Sigmoid colon (tissue), 6 donors: ENCODE measurements at regions not wholly inside any gene's neighbourhood (a gene's known extent, or its start where the extent isn't known, plus 50 kb on each side); places are given as distances from the start of the nearest gene placed in this dataset.

ENCODE experiments used
- DNase-seq: peaks from one replicate; pipeline ENCODE4 v3.0.0-alpha.2; 2019
- H3K27ac ChIP-seq, 4 donors: fragments of 200-600 bp; sonication (generic); one replicate each; pipeline ENCODE4 v1.5.1; 2016 to 2019; ENCODE audit warnings: mild to moderate bottlenecking in 1 of 4
- H3K27me3 ChIP-seq, 3 donors: fragments of 200-600 bp; sonication (generic); one replicate each; pipeline ENCODE4 v1.5.1; 2019; ENCODE audit warnings: mild to moderate bottlenecking in 1 of 3
- H3K36me3 ChIP-seq, 4 donors: fragments of 200-600 bp; sonication (generic); one replicate each; pipeline ENCODE4 v1.5.1; 2016 to 2019
- H3K4me1 ChIP-seq, 4 donors: fragments of 200-600 bp; sonication (generic); one replicate each; pipeline ENCODE4 v1.5.1; 2017 to 2019
- H3K4me3 ChIP-seq, 4 donors: fragments of 200-600 bp; sonication (generic); one replicate each; pipeline ENCODE4 v1.5.1; 2017 to 2019; ENCODE audit warnings: mild to moderate bottlenecking in 2 of 4, moderate library complexity in 1 of 4
- H3K9me3 ChIP-seq, 4 donors: fragments of 200-600 bp in 3 of 4; sonication (generic) in 3 of 4; one replicate each; pipeline versions ENCODE4 v1.5.1 to v1.6.1; 2013 to 2019
- EP300 ChIP-seq, 4 donors: sonication (generic); formaldehyde crosslinking; IDR thresholded peaks; one replicate each; pipeline ENCODE4 v1.6.1; 2017; ENCODE audit warnings: antibody characterized with exemption in 4 of 4
- POLR2A ChIP-seq, 2 donors: fragments of 450-650 bp; IDR thresholded peaks; one replicate each; pipeline ENCODE4 v1.6.1; 2016; ENCODE audit warnings: antibody characterized with exemption in 2 of 2, mild to moderate bottlenecking in 2 of 2, moderate library complexity in 2 of 2
- POLR2AphosphoS5 ChIP-seq, 4 donors: sonication (generic); formaldehyde crosslinking; IDR thresholded peaks; one replicate each; pipeline ENCODE4 v1.6.1; 2017; ENCODE audit warnings: antibody characterized with exemption in 4 of 4
- WGBS, 2 donors: extraction: QIAGEN DNeasy Blood & Tissue Kit; methylation state at CpG; one replicate each; pipeline ENCODE4 v1.1.7; 2013; 5-methylcytosine and 5-hydroxymethylcytosine counted together
- intact Hi-C: fragments of 100-400 bp; cut with DNase I; formaldehyde crosslinking; loops from one replicate; pipeline ENCODE4 v1.15.1; 2023
- TF ChIP-seq, protein P1 (sequence below), 4 experiments: fragments of 450-650 bp in 3 of 4; fragments of 200-600 bp in 1 of 4; IDR thresholded peaks; one replicate each; pipeline ENCODE4 v1.5.1; 2016 to 2019; ENCODE audit warnings: antibody characterized with exemption in 4 of 4, mild to moderate bottlenecking in 3 of 4, moderate library complexity in 2 of 4
- donor health status: healthy with polysubstance abuse.
- donor health status: healthy.

DNA sequence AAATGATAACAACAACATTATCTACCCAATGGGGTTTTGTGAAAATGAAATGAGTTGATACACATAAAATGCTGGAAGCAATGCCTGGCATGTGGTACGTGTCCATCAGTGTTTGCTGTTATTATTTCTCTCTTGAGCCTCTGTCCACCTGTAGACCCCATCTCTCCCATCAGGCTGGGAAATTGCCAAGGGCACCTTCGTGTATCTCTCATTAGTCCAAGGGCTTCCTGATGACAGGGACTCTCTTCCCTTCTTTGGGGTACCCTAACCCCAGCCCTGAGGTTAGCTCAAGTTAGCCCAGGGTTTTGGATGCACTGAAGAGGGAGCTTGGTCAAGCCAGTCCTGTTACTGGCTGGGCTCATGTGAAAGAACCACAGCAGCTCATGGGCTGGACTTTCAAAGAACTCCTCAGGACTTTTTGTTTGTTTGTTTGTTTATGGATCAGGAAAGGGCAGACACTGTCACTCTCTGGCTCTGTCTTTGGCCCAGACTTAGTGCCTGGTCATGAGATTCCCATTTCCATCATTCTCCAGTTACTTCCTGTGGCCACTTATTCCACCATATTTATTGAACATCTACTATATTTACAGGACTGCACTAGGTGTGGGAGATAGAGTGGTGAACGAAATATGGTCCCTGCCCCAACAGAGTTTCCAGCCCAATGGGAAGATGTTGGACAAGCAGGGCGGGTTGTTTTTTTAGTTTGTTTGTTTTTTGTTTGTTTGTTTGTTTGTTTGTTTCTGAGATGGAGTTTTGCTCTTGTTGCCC lies 57.4 kb downstream of the NAV1 start:
- DNase-seq = peak; percentile 51
- TF ChIP-seq POLR2A (IDR thresholded peaks at IDR 0.05) (no peak), POLR2AphosphoS5 (IDR thresholded peaks at IDR 0.05) (no peak), EP300 (IDR thresholded peaks at IDR 0.05) (no peak)
- TF ChIP-seq, protein P1, sequence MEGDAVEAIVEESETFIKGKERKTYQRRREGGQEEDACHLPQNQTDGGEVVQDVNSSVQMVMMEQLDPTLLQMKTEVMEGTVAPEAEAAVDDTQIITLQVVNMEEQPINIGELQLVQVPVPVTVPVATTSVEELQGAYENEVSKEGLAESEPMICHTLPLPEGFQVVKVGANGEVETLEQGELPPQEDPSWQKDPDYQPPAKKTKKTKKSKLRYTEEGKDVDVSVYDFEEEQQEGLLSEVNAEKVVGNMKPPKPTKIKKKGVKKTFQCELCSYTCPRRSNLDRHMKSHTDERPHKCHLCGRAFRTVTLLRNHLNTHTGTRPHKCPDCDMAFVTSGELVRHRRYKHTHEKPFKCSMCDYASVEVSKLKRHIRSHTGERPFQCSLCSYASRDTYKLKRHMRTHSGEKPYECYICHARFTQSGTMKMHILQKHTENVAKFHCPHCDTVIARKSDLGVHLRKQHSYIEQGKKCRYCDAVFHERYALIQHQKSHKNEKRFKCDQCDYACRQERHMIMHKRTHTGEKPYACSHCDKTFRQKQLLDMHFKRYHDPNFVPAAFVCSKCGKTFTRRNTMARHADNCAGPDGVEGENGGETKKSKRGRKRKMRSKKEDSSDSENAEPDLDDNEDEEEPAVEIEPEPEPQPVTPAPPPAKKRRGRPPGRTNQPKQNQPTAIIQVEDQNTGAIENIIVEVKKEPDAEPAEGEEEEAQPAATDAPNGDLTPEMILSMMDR (IDR thresholded peaks at IDR 0.05) = no peak
- H3K36me3 ChIP-seq = no peaks in the 10 kb centered on the region
- peaks cover 0 to 61% (median 50%) of the 10 kb centered on the region in 4 donors for H3K4me1 ChIP-seq
- intact Hi-C loops = no loop called here
- H3K27me3 ChIP-seq = no peaks in the 10 kb centered on the region
- H3K9me3 ChIP-seq = no peaks in the 10 kb centered on the region
- H3K4me3 ChIP-seq = no peak overlapping the region
- WGBS, 2 donors = 87 to 90% methylated on average over 4 of the region's 4 CpGs
- no peak overlapping the region for H3K27ac ChIP-seq

DNA sequence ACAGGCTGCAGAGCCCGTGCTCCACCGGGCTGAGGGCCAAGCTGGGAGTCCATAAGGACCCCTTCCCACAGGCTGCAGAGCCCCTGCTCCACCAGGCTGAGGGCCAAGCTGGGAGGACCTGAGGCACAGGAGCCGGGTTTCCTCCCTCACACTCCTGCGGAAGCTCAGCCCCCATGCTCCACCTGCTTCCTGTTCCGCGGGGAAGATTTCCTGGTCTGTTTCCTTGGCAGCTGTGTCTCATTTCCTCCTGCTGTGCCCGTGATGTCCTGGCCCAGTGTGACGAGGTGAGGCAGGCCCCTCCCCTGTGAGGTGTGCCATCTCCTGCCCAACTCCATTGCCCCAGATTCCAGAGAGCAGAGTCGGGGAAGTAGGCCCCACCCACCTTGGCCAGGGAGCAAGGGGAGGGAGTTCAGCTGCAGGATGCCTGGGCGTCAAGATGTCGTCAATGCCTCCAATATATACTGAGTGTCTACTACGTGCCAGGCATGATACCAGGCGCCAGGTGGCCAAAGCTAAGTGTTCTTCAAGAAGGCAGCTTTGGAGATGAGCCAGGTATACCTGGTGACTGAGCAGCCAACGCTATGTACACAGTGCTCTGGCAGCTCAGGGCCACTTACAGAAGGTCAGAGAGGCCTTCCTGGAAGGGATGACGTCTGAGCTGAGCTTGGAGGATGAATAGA lies 58.8 kb downstream of the NAV1 start:
- intact Hi-C loops = no loop called here
- H3K27me3 ChIP-seq = no peaks in the 10 kb centered on the region
- TF ChIP-seq POLR2A (IDR thresholded peaks at IDR 0.05) = no peak
- TF ChIP-seq POLR2AphosphoS5 (IDR thresholded peaks at IDR 0.05) = no peak
- TF ChIP-seq, protein P1 (IDR thresholded peaks at IDR 0.05) = no peak
- no peak for TF ChIP-seq EP300 (IDR thresholded peaks at IDR 0.05)
- H3K9me3 ChIP-seq = no peaks in the 10 kb centered on the region
- peaks cover 0 to 55% (median 48%) of the 10 kb centered on the region in 4 donors for H3K4me1 ChIP-seq
- H3K4me3 ChIP-seq = no peak overlapping the region
- peak overlapping the region in 1 of 4 donors; percentile 2 for H3K27ac ChIP-seq
- 19 to 50% methylated on average over 15 of the region's 15 CpGs for WGBS, 2 donors
- peak; percentile 71 for DNase-seq
- H3K36me3 ChIP-seq = no peaks in the 10 kb centered on the region

DNA sequence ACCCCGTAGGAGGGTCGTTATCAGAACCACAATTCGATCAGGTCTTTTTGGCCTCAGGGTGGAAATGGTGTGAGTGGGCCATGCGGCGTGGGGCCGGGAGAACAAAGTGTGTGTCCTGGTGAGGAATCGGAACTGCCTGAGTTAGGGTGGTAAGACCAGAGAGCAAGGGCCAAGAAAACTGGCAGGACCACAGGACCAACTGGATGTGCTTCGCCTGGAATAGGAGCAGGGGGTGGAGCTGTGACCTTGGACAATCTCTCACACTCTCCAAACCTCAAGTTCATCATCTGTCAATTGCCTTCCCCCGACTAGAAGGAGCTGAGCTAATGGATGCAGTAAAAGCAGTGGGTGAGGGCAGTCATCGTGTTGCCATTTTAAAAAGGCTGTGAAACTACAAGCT lies 59.5 kb downstream of the NAV1 start:
- peaks cover 0 to 55% (median 48%) of the 10 kb centered on the region in 4 donors for H3K4me1 ChIP-seq
- intact Hi-C loops = no loop called here
- TF ChIP-seq POLR2A (IDR thresholded peaks at IDR 0.05) (no peak), EP300 (IDR thresholded peaks at IDR 0.05) (no peak), POLR2AphosphoS5 (IDR thresholded peaks at IDR 0.05) (no peak)
- TF ChIP-seq, protein P1 (IDR thresholded peaks at IDR 0.05) = no peak
- no peaks in the 10 kb centered on the region for H3K27me3 ChIP-seq
- WGBS, 2 donors = 81 to 93% methylated on average over 10 of the region's 10 CpGs
- H3K4me3 ChIP-seq = no peak overlapping the region
- no peaks in the 10 kb centered on the region for H3K9me3 ChIP-seq
- DNase-seq = peak; percentile 46
- H3K36me3 ChIP-seq = no peaks in the 10 kb centered on the region
- H3K27ac ChIP-seq = no peak overlapping the region

DNA sequence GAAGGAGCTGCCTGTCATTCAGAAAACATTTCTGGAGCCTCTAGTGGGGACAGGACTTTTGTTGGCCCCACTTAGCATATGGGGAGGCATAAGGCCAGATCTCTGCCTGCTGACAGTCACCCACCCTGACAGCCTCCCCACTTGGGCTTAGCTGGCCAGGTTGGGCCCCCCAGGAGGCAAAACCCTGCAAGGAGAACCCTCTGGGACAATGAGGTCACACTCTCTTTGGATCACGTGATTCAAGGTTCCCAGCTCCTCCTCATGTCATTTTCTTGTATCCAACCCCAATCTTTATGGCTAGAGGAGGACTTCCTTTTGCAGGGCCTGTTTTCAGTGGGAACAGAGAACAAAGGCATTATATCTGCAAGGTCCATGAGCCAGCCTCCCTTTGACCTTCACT lies 60.0 kb downstream of the NAV1 start:
- peak; percentile 30 for DNase-seq
- H3K4me3 ChIP-seq = no peak overlapping the region
- no peaks in the 10 kb centered on the region for H3K36me3 ChIP-seq
- TF ChIP-seq, protein P1 (IDR thresholded peaks at IDR 0.05) = no peak
- TF ChIP-seq POLR2A (IDR thresholded peaks at IDR 0.05) (no peak), POLR2AphosphoS5 (IDR thresholded peaks at IDR 0.05) (no peak), EP300 (IDR thresholded peaks at IDR 0.05) (no peak)
- H3K9me3 ChIP-seq = no peaks in the 10 kb centered on the region
- H3K27ac ChIP-seq = peak overlapping the region in 2 of 4 donors; percentile 15 to 42
- H3K4me1 ChIP-seq = peaks cover 0 to 54% (median 44%) of the 10 kb centered on the region in 4 donors
- intact Hi-C loops = no loop called here
- WGBS, 2 donors = 48 to 61% methylated on average over 1 of the region's 1 CpG
- no peaks in the 10 kb centered on the region for H3K27me3 ChIP-seq
